Mucosa of descending colon (tissue), 3 donors: ENCODE measurements at regions not wholly inside any gene's neighbourhood (a gene's known extent, or its start where the extent isn't known, plus 50 kb on each side); places are given as distances from the start of the nearest gene placed in this dataset.
"Not testable (repeated sequence)": the region's sequence is repeated elsewhere in the genome, so short reads cannot be mapped to it uniquely, and the experiment has no call there.

Experiments
- ATAC-seq: fragments of 200-7000 bp; cut with Tn5 transposase; one replicate; pipeline ENCODE4 v1.9.1; 2020; ENCODE audit warnings: mild to moderate bottlenecking, moderate library complexity
- DNase-seq, 3 donors: peaks; one replicate each; pipeline ENCODE4 v3.0.0-alpha.2; 2020
- H3K36me3 ChIP-seq: fragments of 200-600 bp; one replicate; pipeline ENCODE4 v1.8.0; 2021; ENCODE audit warnings: low read depth, mild to moderate bottlenecking
- H3K4me1 ChIP-seq: fragments of 200-600 bp; one replicate; pipeline ENCODE4 v1.8.0; 2021; ENCODE audit warnings: low read depth, mild to moderate bottlenecking
- H3K4me3 ChIP-seq: fragments of 200-600 bp; one replicate; pipeline ENCODE4 v1.8.0; 2021; ENCODE audit warnings: mild to moderate bottlenecking
- H3K9me3 ChIP-seq: fragments of 200-600 bp; one replicate; pipeline ENCODE4 v1.8.0; 2021; ENCODE audit warnings: mild to moderate bottlenecking
- intact Hi-C, 2 donors: fragments of 100-400 bp; cut with DNase I in 1 of 2; cut with micrococcal nuclease in 1 of 2; formaldehyde crosslinking; loops; one replicate each; pipeline versions ENCODE4 v1.11.0 to v1.11.1; 2022; cut with DNase I, micrococcal nuclease
- TF ChIP-seq, protein P1 (sequence below): fragments of 200-600 bp; IDR thresholded peaks from one replicate; pipeline ENCODE4 v1.8.0; 2022; ENCODE audit warnings: antibody characterized with exemption, mild to moderate bottlenecking
- donor health status: DM: no; HTN: no; CAD: no; lungs with moderate emphysema.
- donor health status: DM: no; HTN: no; CAD: no.
- donor health status: DM: no; HTN: yes; CAD: no.

DNA sequence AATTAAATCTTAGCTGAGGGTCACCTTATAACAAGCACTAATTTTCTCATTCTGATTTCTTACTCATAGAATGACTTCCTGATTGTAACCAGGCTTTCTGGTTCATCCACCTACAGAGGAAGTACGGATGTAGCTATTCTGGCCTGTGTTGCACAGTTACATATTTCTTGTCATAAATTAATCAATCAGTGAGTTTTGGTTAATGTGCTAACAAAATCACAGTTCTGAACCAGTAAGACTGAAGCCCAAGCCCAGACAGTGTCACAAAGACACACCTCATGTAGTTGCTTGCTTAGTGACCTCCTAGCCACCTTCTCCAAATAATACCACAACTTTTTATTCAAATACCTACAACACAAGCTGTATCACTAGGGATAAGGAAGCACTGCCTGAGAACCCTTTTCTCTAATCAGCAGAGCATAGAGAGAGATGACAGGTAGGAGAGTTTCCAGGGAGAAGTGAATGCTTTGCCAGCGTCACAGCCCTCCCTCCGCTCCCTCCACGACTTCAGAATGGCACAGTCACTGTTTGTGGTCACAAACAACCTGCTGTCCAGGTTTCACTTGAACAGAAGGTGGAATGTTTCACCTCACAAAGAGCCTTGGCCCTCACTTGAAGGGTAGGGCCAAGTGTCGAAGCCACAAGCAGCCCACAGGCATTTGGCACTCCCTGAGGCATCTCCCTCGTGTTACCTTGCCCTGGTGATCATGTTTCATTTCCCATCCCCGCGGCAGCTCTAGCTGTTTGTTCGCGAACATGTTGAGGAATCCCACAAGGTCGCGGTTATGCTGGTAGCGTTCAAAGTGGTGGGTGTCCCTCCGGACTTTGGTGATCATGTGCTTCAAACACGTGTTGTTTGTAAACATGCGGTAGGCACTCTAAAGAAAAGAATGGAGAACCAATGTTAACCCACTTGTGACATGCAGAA, 120.8 kb upstream of the STK17B start:
- Histone ChIP-seq H3K4me1 (no peaks in the 10 kb centered on the region), H3K9me3 (no peaks in the 10 kb centered on the region), H3K4me3 (no peak overlapping the region), H3K36me3 (no peaks in the 10 kb centered on the region)
- TF ChIP-seq, protein P1, sequence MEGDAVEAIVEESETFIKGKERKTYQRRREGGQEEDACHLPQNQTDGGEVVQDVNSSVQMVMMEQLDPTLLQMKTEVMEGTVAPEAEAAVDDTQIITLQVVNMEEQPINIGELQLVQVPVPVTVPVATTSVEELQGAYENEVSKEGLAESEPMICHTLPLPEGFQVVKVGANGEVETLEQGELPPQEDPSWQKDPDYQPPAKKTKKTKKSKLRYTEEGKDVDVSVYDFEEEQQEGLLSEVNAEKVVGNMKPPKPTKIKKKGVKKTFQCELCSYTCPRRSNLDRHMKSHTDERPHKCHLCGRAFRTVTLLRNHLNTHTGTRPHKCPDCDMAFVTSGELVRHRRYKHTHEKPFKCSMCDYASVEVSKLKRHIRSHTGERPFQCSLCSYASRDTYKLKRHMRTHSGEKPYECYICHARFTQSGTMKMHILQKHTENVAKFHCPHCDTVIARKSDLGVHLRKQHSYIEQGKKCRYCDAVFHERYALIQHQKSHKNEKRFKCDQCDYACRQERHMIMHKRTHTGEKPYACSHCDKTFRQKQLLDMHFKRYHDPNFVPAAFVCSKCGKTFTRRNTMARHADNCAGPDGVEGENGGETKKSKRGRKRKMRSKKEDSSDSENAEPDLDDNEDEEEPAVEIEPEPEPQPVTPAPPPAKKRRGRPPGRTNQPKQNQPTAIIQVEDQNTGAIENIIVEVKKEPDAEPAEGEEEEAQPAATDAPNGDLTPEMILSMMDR: no peak
- ATAC-seq: peak; percentile 48
- intact Hi-C loops: no loop called here
- no peak for DNase-seq

DNA sequence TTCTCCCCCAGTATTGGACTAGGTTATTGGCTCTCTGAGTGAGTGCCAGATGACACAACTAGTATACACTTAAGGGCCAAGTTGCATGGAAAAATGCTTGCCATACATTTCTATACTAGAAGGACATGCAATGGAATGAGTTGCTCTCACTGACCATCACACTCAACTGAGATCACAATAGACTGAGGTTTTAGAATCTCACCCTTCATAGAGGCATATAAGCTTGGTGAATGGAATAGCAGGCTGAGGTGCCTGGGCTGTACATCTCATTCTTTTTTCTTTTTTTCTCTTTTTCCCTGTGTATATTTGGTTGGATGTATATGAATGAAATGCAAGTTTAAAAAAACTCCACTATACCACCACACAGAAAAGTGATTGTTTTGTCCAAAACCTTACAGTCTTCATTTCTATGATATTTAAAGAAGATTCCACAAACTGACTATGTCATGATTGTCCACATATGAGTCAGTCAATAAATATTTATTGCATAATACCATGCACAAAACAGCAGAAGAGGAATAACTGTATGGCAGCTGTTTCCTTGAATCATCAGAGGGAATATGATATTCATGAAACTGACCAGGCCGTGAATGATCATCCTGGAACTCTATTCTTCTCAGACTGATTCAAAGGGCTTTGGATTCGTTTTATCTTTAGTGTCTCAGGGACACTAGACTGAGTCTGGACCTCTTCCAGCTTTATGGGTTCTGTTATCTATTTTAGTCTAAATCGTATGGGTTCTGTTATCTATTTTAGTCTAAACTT, 122.6 kb upstream of the STK17B start:
- Histone ChIP-seq H3K9me3 (no peaks in the 10 kb centered on the region), H3K36me3 (no peaks in the 10 kb centered on the region), H3K4me3 (no peak overlapping the region), H3K4me1 (no peaks in the 10 kb centered on the region)
- no peak for ATAC-seq
- intact Hi-C loops: no loop called here
- DNase-seq: no peak
- TF ChIP-seq, protein P1: no peak

DNA sequence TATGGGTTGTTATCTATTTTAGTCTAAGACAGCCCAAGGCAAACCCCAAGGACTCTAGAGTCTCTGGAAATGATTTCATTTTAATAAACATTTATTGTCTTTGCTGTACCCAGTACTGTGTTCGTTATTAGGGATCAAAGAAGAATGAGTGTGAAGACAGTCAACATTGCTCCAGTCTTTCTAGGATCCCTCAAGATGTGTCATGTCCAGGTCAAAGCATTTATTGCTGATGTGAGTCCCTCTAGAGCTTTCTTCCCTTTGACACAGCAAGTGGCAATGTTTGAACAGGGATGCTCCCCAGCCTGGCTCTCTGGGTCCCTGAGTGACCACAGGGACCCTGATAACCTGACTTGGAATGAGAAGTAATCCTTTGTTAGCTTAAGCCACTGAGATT, 123.1 kb upstream of the STK17B start:
- DNase-seq (no peak), ATAC-seq (no peak)
- H3K36me3 ChIP-seq: no peaks in the 10 kb centered on the region
- H3K4me3 ChIP-seq: no peak overlapping the region
- H3K4me1 ChIP-seq: no peaks in the 10 kb centered on the region
- TF ChIP-seq, protein P1: no peak
- intact Hi-C loops: no loop called here
- no peaks in the 10 kb centered on the region for H3K9me3 ChIP-seq

DNA sequence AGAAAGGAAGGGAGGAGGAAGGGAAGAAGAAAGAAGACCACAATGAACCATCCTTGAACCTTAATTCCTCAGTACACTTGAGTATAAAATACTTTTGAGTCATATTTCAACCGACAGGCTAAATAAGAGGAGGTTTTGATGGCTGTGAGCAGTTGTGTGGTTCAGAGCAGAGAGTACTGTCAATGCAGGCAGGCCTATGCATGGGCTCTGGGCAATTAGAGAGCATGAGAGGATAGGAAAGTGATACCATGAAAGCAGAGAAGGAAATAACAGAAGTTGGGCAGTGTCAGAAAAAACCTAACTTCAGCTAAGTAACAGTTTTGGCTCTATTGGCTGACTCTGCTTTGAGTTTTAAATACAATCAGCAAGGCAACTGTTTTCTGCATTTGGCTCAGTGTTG, 123.6 kb upstream of the STK17B start:
- Histone ChIP-seq H3K4me1 (no peaks in the 10 kb centered on the region), H3K4me3 (no peak overlapping the region), H3K36me3 (no peaks in the 10 kb centered on the region), H3K9me3 (no peaks in the 10 kb centered on the region)
- DNase-seq (no peak), ATAC-seq (no peak)
- intact Hi-C loops: no loop called here
- TF ChIP-seq, protein P1: no peak

DNA sequence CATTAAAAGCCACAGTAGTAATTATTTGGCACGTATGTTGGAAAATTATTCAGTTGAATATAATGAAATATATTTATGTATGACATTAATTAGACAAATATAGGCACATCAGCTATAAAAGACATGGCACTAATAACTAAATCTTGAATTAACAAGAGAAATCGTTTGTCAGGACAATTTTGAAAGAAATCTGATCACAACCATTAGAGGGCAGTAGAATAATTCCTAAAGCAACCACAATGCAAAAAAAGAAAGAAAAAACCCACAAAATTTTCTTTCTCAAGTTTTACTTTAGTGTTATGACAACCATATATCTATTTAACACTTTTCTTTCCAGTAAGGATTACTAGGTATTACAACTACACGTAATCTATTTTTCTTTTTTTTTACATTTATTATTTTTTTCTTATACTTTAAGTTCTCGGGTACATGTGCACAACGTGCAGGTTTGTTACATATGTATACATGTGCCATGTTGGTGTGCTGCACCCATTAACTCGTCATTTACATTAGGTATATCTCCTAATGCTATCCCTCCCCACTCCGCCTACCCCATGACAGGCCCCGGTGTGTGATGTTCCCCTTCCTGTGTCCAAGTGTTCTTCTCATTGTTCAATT, 126.8 kb upstream of the STK17B start:
- DNase-seq, H3K9me3 ChIP-seq, H3K36me3 ChIP-seq, ATAC-seq, H3K4me1 ChIP-seq, H3K4me3 ChIP-seq, intact Hi-C loops: not testable (repeated sequence)
